ENCODE measurements at regions not wholly inside any gene's neighbourhood (a gene's known extent, or its start where the extent isn't known, plus 50 kb on each side); places are given as distances from the start of the nearest gene placed in this dataset.

DNA sequence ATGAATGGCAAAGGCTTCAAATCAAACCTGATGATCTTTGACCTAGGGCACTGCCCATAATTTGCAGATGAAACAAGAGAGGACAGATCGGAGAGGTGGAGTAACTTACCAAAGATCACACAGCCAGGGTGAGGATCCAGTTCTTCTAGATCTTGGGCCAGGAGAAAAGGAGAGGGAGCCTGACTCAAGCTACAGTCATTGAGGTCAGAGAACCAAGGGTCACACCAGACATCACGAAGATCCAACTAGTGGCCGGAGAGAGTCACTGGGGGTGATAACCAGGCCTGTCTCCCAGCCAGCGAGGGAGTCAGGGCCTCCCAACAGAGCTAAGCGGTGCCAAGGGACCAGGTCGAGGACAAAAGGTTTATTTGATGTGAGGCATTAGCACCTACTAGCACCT lies 115.0 kb downstream of the RIPK4 start:
- DNase-seq, result no peak

DNA sequence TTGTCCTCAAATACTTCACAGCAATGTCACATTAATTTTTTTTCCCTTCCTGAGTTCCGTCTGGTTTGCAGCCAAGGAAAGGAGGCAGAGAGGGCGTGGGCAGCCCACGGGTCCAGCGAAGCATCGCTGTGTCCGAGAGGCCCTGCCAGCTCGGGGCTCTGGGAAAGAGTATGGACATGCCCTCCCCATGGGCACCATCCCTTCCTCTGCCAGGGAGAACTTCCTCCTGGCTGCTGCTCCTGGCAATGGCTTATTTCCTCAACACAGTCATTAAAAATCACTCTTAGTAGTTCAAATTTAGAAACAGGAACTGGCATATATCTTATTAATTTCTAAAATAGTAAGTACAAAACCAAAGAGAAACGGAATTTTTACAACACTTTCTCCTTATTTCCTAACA lies 115.4 kb downstream of the RIPK4 start:
- DNase-seq, result no peak

DNA sequence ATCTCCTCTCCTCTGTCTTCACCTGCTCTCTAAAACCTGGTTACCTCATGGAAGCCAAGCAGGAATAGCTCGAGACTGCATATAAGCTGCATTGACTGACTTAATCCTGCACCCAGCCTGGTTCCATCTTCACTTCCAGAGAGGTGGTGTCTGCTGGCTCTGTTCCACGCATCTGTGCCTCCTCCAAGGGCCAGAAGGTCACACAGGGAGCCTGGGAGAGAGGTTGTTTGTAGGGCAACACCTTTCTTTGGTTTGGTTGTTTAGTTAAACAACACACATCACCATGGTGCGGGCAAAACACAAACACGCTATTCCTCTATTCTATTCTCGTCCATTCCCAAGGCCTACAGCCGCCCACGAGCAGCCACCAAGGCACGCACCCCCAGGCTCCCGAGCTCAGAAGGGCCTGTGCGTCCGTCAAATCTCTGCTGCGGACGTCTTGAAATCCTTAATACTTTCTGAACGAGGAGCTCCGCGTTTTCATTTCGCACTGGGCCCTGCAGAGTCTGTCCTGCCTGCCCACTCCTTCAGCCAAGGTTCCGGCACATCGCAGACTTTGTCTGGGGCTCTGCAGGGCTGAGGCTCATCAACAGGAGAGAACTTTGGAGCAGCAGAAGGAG lies 116.2 kb downstream of the RIPK4 start:
- DNase-seq, result no peak

DNA sequence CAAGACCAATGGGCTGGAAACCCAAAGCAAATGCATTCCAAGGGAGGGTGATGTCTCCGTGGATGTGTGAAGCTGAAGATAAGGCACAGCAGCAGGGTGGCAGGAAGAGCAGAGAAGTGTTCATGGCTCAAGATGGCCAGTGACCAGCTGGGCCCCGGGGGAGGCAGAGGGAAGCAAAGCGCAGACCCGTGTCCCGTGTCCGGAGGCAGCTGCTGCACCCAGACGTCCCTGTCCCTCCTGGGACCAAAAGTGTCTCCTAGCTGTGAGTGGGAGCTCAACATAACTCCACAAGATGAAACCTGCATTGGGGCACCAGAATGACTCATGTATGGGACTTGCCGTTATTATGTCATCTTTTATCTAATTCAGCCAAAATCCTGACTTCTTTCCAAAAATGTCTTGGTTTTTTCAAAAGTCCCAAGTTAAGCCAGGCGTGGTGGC lies 118.2 kb downstream of the RIPK4 start:
- no peak for DNase-seq

DNA sequence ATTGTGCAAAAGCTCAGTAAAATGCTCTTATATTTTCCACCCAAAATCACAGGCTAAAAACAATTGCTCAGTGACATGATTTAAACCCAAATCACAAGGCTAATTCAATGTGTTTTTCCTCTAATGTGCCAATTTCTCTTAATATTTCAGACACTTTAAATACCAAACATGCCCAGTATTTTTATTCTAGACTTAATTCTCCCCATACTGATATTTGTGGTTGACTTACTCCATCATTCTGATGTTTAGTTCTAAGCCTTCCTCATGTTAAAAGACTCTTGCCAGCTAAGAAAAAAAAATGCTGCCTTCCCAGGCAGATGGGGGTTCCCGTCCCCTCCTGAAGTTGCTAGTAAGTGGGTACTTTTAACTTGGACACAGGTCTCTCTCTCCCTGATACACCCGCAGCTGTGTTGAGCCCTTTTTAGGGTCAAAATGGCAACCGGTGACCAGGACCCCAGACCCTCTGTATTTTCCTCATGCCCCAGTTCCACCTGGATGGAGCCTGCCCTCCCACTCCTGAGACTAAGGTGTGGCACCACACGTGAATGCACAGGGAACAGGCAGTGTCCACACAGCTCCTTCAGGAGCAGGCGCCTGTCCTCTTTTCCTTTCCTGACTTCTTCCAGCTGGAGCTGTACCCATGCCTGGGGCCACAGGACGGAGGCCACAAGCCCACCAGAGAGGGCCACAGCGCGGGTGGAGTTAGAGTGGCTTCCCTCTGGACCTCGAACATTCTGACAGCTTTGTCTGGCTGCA lies 118.9 kb downstream of the RIPK4 start:
- no peak for DNase-seq

DNA sequence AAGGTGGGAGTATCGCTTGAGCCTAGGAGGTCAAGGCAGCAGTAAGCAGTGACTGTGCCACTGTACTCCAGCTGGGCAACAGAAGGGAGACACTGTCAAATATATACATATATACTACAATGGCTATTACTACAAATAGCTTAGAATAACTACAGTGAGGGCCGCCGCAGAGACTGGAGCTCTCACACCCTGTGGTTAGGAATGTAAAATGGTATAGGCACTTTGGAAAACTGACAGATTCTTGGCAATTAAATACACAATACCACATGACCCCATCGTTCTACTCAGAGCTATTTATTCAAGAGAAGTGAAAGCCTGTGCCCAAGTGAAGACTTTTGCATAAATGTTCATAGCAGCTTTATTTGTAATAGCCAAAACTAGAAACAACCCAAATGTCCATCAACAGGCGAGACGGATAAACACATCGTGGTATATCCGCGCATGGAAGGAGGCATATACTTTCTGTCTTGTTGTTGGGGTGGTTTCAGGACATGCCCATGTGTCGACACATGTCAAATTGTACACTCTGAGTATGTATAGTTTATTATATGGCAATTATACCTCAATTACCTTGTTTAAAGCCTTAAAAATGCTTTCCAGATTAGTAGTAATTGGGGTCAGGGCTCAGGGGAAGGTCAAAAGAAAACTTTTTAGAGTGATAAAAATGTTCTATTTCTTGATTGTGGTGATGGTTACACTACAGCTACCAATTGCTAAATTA lies 123.4 kb downstream of the RIPK4 start:
- DNase-seq, result no peak

DNA sequence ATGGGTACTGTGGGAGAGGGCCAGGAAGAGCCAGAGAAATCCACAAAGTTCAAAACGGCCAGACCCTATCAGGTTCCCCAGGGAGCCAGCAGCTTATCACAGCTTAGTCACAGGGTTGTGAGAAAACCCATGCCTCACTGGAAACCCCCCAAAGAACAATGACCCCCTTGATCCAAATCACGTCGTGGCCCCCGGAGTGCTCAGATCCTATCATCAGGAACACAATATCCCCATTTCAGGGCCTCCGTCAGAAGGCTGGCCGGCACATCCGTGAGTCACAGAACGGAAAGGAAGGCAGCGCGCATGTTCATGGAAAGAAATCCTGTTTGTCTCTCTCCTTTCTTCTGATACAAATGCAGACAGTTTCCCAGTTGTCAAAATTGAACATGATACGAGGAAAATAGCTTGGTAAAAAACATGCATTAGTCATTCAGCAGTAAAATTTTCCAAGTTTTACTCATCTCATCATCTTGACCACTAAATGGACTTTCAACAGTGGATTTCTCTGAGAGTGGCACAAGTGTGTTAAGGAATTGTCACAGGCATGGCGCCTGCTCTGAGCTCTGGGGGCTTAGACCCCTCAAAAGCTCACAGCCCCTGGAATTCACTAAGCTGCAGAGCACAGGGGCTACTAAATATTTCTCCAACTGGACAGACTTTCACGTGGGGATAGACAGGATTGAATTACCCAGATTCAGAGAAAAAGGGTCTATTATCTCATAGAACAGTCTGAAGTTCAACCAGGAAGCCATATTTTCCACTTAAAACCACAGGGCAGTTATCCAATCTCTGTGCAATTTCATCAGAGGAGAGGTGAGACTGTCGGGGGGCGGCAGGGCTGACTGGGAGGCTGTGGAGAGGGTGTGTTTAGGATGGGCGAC lies 124.8 kb downstream of the RIPK4 start:
- no peak for DNase-seq

DNA sequence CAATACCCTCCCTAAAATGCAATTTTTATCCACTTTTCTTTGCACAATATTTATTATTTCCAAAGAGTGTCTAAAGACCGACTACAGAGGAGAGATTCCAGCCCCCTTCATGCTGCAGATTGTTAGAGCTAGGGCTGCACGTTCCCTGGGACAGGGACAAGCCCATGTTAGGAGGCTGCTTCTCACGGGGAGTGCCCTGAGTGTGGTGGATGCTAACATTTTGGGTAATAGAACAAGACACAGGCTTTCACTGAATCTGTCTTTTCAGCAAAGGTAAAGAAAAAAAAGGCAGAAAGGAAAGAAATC lies 125.4 kb downstream of the RIPK4 start:
- no peak for DNase-seq

DNA sequence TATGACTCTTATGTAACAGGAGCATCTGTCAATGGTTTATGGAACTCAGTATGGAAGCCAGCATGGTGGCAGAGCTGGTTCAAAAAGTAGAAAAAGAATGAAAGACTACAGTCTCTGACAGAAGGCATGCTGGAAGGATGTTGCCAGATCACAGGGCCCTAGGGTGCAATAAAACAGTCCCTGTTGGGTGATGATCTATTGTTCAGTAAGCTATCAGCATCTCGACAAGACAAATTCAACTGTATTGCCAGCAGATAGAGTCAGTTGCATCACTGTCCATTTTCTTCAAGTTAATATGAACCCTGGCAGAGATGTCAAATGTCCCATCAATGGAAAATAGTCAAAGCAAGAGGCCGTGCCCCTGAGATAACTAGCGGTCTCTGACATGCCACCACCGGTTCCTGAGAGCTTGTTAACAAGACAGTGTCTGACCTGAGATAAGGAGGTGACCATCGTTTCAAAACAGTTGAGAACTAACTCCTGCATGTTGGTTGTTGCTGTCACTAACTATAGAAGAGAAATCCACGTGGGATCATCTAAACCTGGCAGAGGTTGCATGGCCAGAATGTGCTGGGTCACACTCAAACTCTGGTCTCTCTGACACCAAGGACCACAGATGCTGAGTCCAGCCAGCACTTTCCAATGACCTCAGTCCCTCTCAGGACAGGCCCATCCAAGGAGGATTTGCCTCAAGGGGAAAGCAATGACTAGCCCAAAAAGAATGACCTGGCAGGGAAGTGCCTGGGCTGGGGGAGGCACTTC lies 125.9 kb downstream of the RIPK4 start:
- DNase-seq, result no peak

DNA sequence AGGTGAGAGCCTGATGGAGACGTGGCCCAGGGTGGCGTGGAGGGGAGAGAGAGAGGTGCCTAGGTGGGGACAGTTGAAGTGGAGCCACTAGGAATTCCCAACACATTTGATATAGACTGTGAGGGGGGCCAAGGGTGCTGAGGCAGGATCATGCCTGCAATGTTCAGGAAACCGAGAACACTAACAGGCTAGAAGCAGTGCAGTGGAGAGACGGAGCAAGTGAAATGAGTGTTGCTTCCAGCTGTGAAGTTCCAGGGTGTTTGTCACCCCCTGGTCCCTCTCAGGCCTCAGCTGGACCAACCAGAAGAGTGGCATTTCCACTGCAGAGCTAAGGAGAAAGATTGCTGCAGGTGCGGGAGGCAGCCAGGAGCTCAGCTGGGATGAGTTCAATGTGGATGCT lies 127.1 kb downstream of the RIPK4 start:
- DNase-seq, result no peak

DNA sequence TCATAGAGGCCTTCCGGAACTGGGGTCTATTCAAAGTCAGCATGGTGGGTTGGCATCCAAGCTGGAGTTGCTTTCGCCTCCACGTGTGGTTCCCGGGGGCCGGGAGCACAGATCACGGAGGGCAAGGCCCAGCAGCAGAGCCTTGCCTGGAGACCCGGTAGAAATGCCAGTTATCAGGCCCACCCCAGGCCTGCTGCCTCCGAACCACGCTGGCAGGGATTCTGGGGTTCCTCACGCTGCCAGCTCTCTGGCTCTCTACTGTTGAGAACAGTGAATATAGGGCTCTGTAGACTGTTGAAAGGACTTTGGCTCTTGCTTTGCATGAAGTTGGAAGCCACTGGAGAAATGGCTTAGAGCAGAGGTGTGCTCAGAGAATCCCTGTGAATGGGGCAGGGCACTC lies 127.5 kb downstream of the RIPK4 start:
- DNase-seq, result no peak

DNA sequence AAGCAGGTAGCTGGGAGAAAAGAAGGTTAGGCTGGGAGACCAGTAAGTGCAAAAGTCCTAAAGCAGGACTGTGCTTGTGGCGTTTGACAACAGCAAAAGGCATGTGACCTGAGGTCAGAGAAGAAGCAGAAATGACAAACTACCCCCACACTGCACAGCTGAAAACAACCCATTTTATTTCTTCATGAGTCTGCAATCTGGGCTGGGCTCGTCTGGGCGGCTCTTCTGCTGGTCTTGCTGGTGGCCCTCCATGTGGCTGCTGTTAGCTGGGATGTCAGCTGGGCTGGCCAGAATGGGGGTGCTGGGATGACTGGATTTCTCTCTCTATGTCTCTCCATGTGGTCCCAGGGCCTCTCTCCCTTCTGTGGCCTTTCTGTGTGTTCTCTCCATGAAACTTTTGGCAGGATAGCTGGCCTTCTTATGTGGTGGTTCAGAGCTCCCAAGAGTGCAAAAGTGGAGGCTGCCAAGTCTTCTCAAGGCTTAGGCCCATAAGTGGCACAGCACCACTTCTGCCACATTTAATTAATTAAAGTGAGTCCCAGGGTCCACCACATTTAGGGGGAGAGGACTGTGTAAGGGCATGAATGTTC lies 128.6 kb downstream of the RIPK4 start:
- DNase-seq, result no peak

DNA sequence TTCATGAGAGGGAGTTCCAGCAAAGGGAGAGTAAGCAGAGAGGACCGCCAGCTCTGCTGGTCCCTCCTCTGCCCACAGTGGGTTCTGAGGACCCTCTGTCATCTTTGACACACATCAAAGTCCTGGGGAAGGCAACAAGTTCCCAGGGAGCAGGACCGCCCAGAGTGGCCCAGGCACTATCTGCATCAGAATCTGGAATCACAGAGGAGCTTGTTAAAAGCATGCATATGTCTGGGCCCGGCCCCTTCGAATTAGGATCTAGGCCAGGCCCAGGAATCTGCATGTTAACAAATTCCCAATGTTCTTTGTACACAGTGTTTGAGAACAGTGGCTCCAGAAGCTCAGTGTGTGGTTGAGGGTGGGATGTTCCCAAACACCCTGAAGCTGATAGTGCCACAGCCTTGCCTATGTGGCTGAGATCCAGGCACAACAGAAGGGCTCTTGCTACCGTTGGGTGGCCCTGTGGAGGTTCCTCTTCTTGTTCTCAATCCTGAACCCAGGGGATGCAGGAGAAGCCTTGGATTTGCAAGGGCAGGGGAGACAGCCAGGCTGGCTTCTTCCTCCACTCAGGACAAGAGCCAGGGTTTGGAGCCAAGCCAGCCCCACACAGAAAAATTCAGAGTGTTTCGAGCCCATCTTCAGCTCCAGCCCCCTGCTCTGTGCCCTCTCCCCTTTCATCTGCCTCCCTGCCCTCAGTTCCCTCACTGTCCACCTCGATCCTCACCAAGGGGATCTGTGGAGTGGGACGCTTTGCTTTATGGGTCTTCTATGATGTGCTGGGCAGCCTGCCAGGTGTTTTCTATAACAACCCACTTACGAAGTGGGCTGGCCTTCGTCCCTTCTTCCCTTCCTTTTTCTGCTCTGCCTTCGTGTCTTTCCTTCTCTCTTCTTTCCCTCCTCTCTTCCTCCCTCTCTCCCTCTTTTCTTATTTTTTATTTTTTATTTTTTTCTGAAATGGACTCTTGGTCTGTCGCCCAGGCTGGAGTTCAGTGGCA lies 129.0 kb upstream of the TMPRSS2 start:
- no peak for DNase-seq

DNA sequence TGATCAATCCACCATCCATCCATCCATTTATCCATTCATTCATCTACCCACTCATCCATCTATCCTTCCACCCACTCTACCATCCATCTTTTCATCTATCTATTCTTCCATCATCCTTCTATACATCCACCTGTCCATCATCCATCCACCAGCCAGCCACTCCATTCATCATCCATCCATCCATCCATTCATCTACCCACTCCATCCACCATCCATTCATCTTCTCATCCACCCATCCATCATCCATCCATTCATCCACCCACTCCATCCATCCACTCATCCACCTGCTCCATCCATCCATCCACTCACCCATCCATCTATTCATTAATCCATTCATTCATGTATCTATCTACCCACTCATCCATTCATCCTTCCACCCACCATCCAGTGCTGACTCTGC lies 127.9 kb upstream of the TMPRSS2 start:
- no peak for DNase-seq

DNA sequence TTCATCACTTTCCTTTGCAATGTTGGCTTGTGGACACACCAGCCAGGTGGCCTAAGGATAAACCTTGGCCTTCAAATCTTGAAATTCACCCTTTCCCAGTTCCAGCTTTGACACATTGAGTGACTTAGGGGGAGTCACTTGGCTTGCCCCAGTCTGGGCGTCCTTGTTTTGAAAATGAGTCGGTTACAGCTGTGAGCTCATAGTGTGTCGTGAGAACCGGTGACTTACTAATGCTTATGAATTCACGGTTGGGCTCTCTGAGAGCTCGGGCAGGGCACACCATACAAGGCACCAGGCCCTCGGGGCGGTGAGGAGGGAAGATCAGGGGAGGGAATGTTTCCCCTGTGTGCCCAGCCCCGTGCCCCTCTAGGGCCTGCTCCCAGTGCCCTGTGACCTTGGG lies 126.9 kb upstream of the TMPRSS2 start:
- DNase-seq, result no peak

DNA sequence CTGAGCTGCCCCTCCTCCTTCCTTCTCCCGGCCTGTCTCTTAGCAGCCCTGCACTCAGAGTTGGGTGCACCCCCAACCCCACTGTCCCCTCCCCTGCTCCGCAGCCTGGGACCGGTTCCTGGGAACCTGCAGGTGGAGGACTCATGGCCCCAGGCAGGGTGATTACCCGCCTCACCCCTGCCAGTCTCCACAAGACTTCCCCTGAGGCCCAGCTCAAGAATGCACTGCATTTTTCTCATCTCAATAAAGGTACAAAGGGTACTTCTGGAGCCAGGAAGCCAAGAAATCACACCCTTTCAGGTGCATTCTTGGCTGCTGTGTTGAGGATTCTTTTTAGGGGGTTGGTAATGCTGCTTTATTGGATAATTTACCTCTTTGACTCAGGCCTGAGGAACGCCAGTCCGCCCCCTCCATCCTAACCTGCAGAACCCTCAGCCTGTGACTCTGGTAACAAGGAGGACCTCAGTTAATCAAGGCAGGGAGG lies 126.3 kb upstream of the TMPRSS2 start:
- no peak for DNase-seq

DNA sequence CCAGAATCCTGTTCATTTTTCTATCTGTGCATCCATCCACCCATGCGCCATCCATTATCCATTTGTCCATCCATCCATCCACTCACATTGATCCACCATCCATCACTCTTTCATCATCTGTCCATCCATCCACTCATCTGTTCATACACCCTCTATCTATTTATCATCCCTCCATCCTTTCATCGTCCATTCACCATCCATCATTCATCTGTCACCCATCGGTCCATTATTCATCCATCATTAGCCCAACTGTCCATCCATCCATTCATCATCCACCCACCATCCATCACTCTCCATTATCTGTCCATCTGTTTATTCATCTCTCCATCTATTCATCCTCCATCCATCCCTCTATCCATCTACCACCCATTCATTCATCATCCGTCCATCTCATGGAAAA lies 125.7 kb upstream of the TMPRSS2 start:
- DNase-seq, result no peak

DNA sequence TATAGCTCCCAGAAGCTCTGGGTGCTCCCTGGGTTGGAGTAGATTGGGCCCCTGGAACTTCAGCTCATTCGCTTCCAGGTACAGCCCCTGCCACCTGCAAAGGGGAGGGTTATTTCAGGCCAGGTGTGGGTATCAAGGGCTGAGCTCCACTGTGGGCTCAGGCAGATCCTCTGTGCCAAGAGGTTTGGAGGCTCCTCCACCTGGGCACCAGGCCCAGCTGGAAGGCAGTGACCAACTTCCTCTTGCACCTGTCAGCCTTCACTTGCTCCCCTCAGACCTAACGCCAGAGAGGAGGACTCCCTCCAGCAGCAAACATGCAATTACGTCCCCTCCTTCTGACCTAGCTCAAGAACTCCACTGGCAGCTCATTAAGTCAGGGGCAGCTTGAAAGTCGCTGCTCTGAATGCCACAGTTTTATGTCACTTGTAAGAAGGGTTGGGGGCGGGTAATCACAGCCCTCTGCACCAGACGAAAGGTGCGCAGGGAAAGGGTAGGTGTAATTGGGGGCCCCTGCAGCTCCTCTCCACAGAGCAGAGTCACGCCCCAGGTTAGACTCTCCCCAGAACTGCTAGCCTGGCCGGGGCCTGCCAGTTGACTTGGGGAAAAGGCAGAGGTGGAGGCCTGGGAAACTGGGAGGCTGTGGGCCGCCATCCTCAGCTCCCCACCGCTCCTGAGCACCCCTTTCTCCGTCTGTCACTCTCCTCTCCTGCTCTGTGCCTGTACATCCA lies 125.0 kb upstream of the TMPRSS2 start:
- no peak for DNase-seq

DNA sequence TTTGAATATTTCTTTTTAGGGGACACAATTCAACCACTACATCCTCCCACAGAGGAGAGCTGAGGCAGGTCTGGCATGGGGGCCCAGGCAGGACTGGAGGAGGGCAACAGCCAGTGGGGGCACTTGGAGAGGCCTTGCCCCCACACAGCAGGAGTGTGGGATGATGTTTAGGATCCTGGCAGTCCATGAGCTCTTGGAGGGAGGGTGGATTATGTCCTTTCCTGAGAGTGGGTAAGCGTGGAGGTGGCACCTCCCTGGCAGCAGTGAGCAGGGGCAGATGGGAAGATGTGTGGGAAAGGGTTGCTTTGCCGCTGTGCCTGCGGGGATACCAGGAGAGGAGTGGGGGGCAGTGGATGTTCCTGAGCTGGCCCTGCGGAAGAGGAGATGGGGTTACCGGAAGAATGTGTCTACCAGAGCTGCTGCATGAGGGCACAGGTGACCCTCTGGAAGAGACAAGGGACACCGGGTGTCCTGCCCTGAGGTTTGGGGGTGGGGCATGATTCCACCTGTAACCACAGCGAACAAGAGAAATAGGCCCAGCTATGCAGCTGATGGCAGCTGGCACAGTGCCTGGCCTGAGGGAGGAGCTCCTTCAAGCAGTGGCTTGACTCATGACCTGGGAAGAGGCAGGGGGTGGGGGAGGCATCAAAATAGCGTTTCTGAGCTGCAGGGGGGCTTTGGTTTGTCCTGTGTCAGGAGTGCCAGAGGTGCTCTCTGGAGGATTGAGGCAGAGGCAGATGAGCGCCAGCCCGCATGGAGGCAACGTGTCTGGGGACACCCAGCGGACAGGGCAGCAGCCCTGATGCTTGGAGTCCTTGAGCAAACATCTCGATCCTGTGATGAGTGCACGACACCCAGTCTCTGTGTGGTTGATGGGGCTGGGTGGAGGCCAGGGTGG lies 123.9 kb upstream of the TMPRSS2 start:
- no peak for DNase-seq
